HG02938 (cell line): ENCODE measurements at regions not wholly inside any gene's neighbourhood (a gene's known extent, or its start where the extent isn't known, plus 50 kb on each side); places are given as distances from the start of the nearest gene placed in this dataset.

Experiments
- ATAC-seq: cut with Tn5 transposase; IDR thresholded peaks from one replicate; pipeline ENCODE4 v1.9.1; 2021; ENCODE audit warnings: mild to moderate bottlenecking, moderate library complexity; ENCODE audit not compliant: unreplicated experiment

DNA sequence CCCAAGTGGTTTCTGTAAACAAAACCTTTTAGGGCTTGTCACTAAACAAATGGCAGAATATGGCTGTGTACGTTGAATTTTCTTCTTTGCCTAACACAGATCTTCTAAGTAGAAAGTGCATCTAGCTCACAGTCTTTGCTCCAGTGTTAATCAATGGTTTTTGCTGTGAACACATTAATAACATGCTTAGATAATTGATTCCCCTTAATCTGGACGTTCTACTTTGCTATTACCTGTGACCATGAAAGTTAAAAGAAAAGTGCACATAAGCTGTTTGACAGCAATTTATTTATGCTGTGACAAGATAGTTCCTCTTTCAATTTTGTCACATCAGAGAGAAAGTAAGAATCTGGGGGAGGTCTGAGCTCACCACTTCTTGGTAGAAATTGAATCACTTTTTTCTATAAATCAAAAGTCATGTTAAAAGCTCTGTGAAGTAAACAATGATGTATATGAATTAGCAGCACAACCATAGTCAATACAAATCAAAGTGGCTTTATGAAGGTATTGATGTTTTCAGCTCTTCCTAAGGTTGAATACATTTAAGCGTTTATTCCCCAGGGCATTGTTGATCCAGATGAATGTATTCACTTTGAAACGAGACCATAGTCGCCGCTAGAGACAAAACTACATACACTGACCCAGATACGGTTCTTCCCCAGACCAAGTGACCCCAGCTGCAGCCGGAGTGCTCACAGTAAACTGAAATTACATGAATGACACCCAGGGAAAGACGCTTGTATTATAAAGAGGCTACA lies 174.6 kb upstream of the ZNF608 start:
- peak; percentile 92 for ATAC-seq

- ATAC-seq = peak; percentile 12
Measured at GRCh38 chr5:124921694-124922093, 175.3 kb upstream of the ZNF608 start.

DNA sequence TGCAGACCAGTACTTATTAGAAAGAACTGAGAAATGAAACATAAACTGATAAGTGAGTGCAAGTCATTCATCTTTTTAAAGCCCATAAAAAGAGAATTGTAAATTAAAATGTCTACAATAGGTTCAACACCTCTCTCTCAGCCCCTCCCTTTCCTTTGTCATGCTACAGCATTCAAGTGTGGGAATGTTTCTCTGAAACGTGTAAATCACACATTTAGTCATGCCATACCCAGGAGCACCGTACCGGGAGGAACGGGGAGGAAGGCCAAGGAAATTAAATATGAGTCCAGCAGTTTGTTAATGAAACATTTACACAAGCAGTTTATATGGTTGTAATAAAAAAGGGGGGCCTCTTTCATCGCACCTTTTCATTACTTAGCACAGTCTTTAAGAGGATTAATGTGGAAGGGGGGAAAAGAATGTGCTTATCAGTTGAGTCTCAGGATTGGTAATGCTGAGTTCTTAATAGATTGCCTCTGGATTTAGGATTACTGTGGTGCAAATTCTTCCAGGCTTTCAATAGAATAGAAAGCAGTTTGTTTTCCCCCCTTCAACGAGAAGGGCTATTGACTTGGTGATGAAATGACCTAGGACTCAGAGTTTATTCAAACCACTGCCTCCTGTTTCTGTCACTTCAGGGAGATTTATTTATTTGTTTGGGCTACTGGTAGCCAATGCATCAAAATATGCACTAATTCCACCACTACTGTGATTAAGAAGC lies 176.0 kb upstream of the ZNF608 start:
- no peak for ATAC-seq

DNA sequence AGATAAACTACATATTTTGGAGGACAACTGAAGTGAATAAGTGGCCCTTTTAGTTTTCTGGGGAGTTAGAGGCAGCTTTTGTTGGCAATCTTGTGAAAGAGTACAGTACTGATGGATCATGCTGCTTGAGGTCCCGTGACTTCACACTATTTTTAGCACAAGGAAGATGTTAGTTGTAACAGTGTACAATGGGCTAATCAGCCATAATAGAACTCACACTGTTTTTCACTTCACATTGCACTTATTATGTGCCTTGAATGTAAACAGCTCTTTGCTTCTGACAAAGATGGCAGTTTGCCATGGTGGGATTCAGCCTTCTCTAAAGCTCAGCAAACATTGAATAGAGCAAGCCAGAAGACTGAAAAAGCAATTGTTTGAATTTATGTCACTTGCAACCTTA lies 176.7 kb upstream of the ZNF608 start:
- ATAC-seq = no peak

DNA sequence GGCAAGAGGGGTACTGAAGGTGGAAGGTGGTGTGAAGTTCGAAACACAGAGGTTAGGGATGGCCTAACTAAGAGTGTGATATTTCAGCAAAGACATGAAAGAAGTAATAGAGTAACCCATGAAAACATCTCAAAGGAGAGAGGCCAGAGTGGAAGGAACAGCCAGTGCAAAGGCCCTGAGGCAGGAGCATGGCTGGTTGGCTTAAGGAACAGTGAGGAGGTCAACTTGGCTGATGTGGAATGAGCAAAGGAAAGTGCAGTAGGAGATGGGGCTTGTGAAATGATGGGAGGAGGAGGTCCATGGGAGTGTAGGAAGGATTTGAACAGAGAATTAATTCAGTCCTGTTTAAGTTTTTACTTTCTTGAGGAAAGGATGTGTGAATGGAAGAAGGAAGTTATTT lies 178.3 kb upstream of the ZNF608 start:
- ATAC-seq = no peak

- no peak for ATAC-seq
Measured at GRCh38 chr5:124927735-124928134, 181.3 kb upstream of the ZNF608 start.

GRCh38 chr5:124929000-124929399 lies 182.6 kb upstream of the ZNF608 start:
- no peak for ATAC-seq

- no peak for ATAC-seq
Measured at GRCh38 chr5:124932791-124933600, 186.6 kb upstream of the ZNF608 start.

DNA sequence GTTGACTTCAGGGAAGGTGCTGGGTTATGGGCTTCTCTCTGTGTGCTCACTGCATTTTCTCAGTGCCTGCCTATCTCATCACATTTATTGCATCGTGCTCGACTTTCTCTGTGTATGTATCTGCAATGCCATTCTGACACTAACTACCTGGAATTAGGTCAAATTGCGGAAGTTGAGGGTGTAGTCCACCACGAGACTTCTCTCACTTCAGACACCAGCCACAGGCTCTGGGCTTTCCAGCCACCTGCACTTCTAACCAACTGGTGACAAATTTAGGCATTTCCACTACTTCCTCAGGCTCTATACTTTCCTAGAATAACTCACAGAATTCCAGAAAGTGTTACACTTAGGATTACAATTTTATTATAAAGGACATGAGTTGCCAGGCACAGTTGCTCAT lies 188.6 kb upstream of the ZNF608 start:
- ATAC-seq = peak; percentile 86

GRCh38 chr5:124936626-124936933 lies 190.1 kb upstream of the ZNF608 start:
- peak; percentile 38 for ATAC-seq

- ATAC-seq = no peak
Measured at GRCh38 chr5:124941051-124942049, 194.9 kb upstream of the ZNF608 start.

- no peak for ATAC-seq
Measured at GRCh38 chr5:124948062-124948753, 201.8 kb upstream of the ZNF608 start.

DNA sequence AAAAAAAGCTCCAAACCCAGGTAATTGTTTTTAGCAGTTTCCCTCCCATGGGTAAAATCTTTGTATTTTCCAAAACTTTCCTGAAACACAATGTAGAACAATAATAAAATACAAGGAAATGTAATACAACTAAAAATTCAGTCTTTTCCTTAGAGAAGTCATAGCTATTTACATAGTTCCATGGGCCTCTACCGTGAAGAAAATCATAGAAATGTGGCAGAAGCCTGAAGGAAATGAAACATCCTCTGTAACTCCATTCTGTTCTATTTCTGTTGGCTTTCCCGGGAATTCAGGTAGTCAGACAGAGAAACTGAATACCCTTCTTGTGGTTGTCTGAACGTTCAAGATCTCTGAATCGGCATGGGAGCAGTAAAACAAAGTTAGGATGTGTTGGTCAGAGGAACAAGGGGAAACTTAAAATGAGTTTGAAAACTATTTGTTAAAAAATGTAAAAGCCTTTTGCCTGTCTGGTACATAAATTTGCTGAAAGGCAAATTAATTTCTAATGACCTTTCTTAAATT lies 202.4 kb upstream of the ZNF608 start:
- no peak for ATAC-seq

DNA sequence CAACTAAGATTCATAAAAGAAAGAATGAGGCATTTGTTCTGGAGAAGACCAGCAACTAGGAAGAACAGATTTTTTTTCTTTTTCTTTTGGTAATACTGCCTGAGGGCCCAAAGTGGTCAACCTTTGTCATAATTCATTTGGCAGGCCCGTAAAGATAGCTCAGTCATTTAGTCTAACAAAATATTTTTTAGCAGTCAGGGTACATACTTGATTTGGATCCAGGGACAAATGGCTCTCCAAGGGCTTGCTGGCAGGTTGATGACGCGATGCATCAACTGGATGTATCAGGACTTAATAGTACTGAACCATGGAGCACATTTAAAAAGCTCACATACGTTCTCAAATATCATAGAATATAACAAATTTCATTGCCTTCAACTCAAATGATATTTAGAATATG lies 203.4 kb upstream of the ZNF608 start:
- no peak for ATAC-seq

DNA sequence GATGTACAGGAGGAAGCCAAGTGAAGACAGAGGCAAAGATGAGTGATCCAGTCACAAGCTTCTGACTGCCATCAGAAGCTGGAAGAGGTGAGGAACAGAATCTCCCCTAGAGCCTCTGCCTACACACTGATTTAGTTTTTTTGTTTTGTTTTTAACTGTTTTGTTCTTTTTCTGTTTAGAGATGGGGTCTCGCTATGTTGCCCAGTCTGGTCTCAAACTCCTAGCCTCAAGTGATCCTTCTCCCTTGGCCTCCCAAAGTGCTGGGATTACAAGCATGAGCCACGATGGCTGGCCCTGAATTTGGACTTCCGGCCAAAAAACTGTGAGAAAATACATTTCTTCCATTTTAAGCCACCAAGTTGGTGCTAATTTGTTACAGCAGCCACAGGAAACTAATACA lies 204.7 kb upstream of the ZNF608 start:
- no peak for ATAC-seq

- peak; percentile 78 for ATAC-seq
Measured at GRCh38 chr5:124951661-124952060, 205.2 kb upstream of the ZNF608 start.

- ATAC-seq = peak; percentile 89
Measured at GRCh38 chr5:124952079-124952478, 205.6 kb upstream of the ZNF608 start.

DNA sequence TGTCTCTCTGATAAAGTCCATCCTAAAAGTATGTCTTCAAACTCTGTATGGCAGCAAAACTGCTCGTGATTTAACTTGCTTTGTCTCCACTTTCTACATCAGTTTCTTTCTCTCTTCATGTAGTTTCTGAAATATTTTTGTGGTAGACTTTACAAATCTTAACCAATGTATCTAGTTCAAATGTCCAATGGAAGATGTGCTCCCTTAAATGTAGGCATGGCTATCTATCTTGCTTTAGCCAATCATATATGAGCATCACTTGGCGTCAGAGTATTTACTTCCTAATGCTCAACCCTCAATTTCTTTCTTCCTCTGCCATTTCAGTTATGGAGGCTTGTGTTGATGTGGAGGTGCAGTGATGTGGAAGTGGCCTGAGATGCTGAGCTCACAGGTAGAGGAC lies 206.1 kb upstream of the ZNF608 start:
- peak; percentile 64 for ATAC-seq

GRCh38 chr5:124954784-124955183 lies 208.3 kb upstream of the ZNF608 start:
- ATAC-seq = no peak
